Hippocampal formation (tissue), 2 donors: ENCODE measurements at regions not wholly inside any gene's neighbourhood (a gene's known extent, or its start where the extent isn't known, plus 50 kb on each side); places are given as distances from the start of the nearest gene placed in this dataset.
"Not testable (repeated sequence)": the region's sequence is repeated elsewhere in the genome, so short reads cannot be mapped to it uniquely, and the experiment has no call there.

Experiments
- DNase-seq, 2 donors: peaks; one replicate each; lab custom pipeline; 2025; lab: John Stamatoyannopoulos, UW

GRCh38 chr15:26186138-26186537, 323.0 kb upstream of the ATP10A start:
- DNase-seq = not testable (repeated sequence)

GRCh38 chr15:26182441-26182840, 319.3 kb upstream of the ATP10A start:
- no peak for DNase-seq

GRCh38 chr15:26179906-26180305, 316.8 kb upstream of the ATP10A start:
- peak in 1 of 2 donors; percentile 19 for DNase-seq

- no peak for DNase-seq
Measured at GRCh38 chr15:26178640-26179220, 315.6 kb upstream of the ATP10A start.

GRCh38 chr15:26177816-26178215, 314.7 kb upstream of the ATP10A start:
- DNase-seq = no peak

- no peak for DNase-seq
Measured at GRCh38 chr15:26176831-26177230, 313.7 kb upstream of the ATP10A start.

GRCh38 chr15:26171266-26171665, 308.1 kb upstream of the ATP10A start:
- no peak for DNase-seq

GRCh38 chr15:26166429-26166828, 303.3 kb upstream of the ATP10A start:
- DNase-seq = no peak

GRCh38 chr15:26165546-26165945, 302.4 kb upstream of the ATP10A start:
- DNase-seq = no peak

GRCh38 chr15:26160343-26160742, 297.2 kb upstream of the ATP10A start:
- no peak for DNase-seq

GRCh38 chr15:26158176-26158575, 295.0 kb upstream of the ATP10A start:
- DNase-seq = no peak

- peak in 1 of 2 donors; percentile 6 for DNase-seq
Measured at GRCh38 chr15:26157081-26157480, 294.0 kb upstream of the ATP10A start.

GRCh38 chr15:26156051-26156450, 292.9 kb upstream of the ATP10A start:
- DNase-seq = no peak

GRCh38 chr15:26148156-26148860, 285.2 kb upstream of the ATP10A start:
- no peak for DNase-seq

- DNase-seq = no peak
Measured at GRCh38 chr15:26146202-26146601, 283.1 kb upstream of the ATP10A start.

GRCh38 chr15:26145796-26146195, 282.7 kb upstream of the ATP10A start:
- DNase-seq = no peak

- no peak for DNase-seq
Measured at GRCh38 chr15:26144836-26145235, 281.7 kb upstream of the ATP10A start.

GRCh38 chr15:26143221-26143620, 280.1 kb upstream of the ATP10A start:
- DNase-seq = no peak

GRCh38 chr15:26134812-26135211, 271.7 kb upstream of the ATP10A start:
- DNase-seq = no peak

- DNase-seq = peak in 1 of 2 donors; percentile 8
Measured at GRCh38 chr15:26134152-26134551, 271.0 kb upstream of the ATP10A start.

GRCh38 chr15:26132811-26133210, 269.7 kb upstream of the ATP10A start:
- DNase-seq = no peak

GRCh38 chr15:26129852-26130251, 266.7 kb upstream of the ATP10A start:
- no peak for DNase-seq

GRCh38 chr15:26128611-26129140, 265.5 kb upstream of the ATP10A start:
- DNase-seq = no peak
